Esophagus muscularis mucosa (tissue), 4 donors: ENCODE measurements at regions not wholly inside any gene's neighbourhood (a gene's known extent, or its start where the extent isn't known, plus 50 kb on each side); places are given as distances from the start of the nearest gene placed in this dataset.

Experiments
- DNase-seq: peaks from one replicate; pipeline ENCODE4 v3.0.0-alpha.2; 2017; ENCODE audit errors: extremely low spot score
- H3K27ac ChIP-seq, 4 donors: fragments of 200-600 bp; sonication (generic); replicated peaks in 1 of 4; 1 replicate in 3 of 4; 2 replicates in 1 of 4; pipeline ENCODE4 v1.5.1; 2016 to 2019; ENCODE audit warnings: mild to moderate bottlenecking in 1 of 4
- H3K27me3 ChIP-seq, 4 donors: fragments of 200-600 bp; sonication (generic); one replicate each; pipeline versions ENCODE4 v1.5.1 to v1.6.0; 2016 to 2019
- H3K36me3 ChIP-seq, 4 donors: fragments of 200-600 bp; sonication (generic); one replicate each; pipeline ENCODE4 v1.5.1; 2016 to 2019
- H3K4me1 ChIP-seq, 4 donors: fragments of 200-600 bp; sonication (generic); one replicate each; pipeline ENCODE4 v1.5.1; 2016 to 2019
- H3K4me3 ChIP-seq, 4 donors: fragments of 200-600 bp; sonication (generic); 1 replicate in 2 of 4; 2 replicates in 2 of 4; pipeline ENCODE4 v1.5.1; 2016 to 2019; ENCODE audit warnings: mild to moderate bottlenecking in 4 of 4, moderate library complexity in 1 of 4
- H3K9me3 ChIP-seq, 4 donors: fragments of 200-600 bp; sonication (generic); 1 replicate in 3 of 4; 2 replicates in 1 of 4; pipeline ENCODE4 v1.5.1; 2016 to 2019
- EP300 ChIP-seq: sonication (generic); formaldehyde crosslinking; IDR thresholded peaks from one replicate; pipeline ENCODE4 v1.6.1; 2017; ENCODE audit warnings: antibody characterized with exemption
- POLR2A ChIP-seq: fragments of 450-650 bp; IDR thresholded peaks from one replicate; pipeline ENCODE4 v1.6.1; 2017; ENCODE audit warnings: antibody characterized with exemption, moderate library complexity, mild to moderate bottlenecking, low read depth
- POLR2AphosphoS5 ChIP-seq, 2 donors: sonication (generic); formaldehyde crosslinking; IDR thresholded peaks; one replicate each; pipeline ENCODE4 v1.6.1; 2017; ENCODE audit warnings: antibody characterized with exemption in 2 of 2
- WGBS: methylation state at CpG from one replicate; pipeline ENCODE4 v1.1.5; 2018; 5-methylcytosine and 5-hydroxymethylcytosine counted together
- intact Hi-C: fragments of 100-400 bp; cut with DNase I; formaldehyde crosslinking; loops from one replicate; pipeline ENCODE4 v1.15.1; 2023
- TF ChIP-seq, protein P1 (sequence below), 3 experiments: fragments of 200-600 bp in 2 of 3; fragments of 450-650 bp in 1 of 3; sonication (generic) in 2 of 3; IDR thresholded peaks; one replicate each; pipeline ENCODE4 v1.5.1; 2017 to 2019; ENCODE audit warnings: antibody characterized with exemption in 3 of 3, mild to moderate bottlenecking in 2 of 3, moderate library complexity in 1 of 3

- H3K27me3 ChIP-seq, result no peaks in the 10 kb centered on the region
- H3K9me3 ChIP-seq, result peaks cover 0 to 8% (median 1%) of the 10 kb centered on the region in 4 donors
- no peak for DNase-seq
- no peaks in the 10 kb centered on the region for H3K36me3 ChIP-seq
- no peaks in the 10 kb centered on the region for H3K4me1 ChIP-seq
- no peak overlapping the region for H3K27ac ChIP-seq
- no peak overlapping the region for H3K4me3 ChIP-seq
- intact Hi-C loops, result loop anchor here (10.0 kb wide), 1 partner anchor 63 kb away; no protein-coding TSS in a partner anchor
- TF ChIP-seq POLR2A, result no peak
- TF ChIP-seq, protein P1, sequence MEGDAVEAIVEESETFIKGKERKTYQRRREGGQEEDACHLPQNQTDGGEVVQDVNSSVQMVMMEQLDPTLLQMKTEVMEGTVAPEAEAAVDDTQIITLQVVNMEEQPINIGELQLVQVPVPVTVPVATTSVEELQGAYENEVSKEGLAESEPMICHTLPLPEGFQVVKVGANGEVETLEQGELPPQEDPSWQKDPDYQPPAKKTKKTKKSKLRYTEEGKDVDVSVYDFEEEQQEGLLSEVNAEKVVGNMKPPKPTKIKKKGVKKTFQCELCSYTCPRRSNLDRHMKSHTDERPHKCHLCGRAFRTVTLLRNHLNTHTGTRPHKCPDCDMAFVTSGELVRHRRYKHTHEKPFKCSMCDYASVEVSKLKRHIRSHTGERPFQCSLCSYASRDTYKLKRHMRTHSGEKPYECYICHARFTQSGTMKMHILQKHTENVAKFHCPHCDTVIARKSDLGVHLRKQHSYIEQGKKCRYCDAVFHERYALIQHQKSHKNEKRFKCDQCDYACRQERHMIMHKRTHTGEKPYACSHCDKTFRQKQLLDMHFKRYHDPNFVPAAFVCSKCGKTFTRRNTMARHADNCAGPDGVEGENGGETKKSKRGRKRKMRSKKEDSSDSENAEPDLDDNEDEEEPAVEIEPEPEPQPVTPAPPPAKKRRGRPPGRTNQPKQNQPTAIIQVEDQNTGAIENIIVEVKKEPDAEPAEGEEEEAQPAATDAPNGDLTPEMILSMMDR (IDR thresholded peaks at IDR 0.05), result no peak
- TF ChIP-seq EP300, result no peak
- TF ChIP-seq POLR2AphosphoS5 (IDR thresholded peaks at IDR 0.05), result no peak
These were observed 174.1 kb upstream of the NR4A3 start for GRCh38 chr9:99647604-99648003.

DNA sequence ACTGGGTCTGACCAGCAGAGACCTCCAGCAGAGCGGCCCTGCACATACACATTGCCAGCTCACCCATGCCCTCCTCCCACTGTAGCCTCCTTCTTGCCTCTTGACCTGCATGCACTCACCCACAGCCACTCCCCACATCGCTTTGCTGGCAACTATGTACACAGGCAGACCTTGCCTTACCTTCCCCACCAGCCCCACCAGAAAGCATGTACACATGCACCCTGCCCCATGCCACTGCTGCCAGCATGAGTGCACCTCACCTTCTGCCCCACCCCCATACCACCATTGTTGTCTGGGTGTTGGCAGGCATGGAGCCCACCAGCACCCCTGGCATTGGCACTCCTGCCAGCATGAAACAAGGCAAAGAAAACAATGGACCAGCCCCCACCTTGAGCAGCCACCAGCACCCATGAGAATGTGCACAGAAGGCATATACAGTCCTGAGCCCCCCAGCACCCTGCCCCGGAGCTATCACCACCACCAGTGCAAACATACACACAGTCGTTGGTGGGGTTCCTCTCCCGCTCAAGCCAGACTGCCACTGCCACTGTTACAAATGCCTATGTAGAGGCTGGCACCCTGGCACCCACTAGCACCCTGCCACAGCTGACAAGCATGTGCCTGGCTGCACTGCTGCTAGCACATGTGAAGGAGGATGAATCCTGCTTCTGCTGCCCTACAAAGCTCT is 171.4 kb upstream of the NR4A3 start:
- intact Hi-C loops, result no loop called here
- Histone ChIP-seq H3K9me3 (peaks cover 0 to 8% (median 2%) of the 10 kb centered on the region in 4 donors), H3K36me3 (no peaks in the 10 kb centered on the region), H3K4me3 (no peak overlapping the region), H3K27me3 (no peaks in the 10 kb centered on the region), H3K27ac (no peak overlapping the region), H3K4me1 (no peaks in the 10 kb centered on the region)
- TF ChIP-seq POLR2A (no peak), EP300 (no peak), POLR2AphosphoS5 (IDR thresholded peaks at IDR 0.05) (no peak)
- TF ChIP-seq, protein P1 (IDR thresholded peaks at IDR 0.05), result no peak
- WGBS, result 98% methylated on average over 4 of the region's 5 CpGs
- DNase-seq, result no peak

DNA sequence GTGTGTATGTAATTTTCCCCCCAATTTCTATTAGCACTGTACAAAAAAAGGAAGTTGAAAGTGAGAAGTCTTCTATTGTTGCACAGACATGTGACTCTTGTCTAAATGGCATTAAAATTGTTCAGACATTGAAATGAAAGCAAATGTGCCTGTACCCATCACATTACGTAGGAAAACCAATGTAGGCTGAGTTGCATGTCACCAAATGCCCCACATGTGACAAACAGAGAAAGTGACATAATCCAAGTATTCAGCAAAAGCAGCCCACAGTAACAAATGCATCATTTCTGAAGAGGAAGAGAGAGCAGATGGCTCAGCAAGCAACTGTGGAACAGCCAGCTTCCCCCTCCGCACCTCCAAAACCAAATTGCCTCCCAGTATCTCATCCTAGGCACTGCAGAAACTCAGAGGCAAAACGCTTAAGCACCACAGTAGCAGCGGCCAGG is 161.5 kb upstream of the NR4A3 start:
- intact Hi-C loops, result no loop called here
- WGBS, result 79% methylated on average over 4 of the region's 4 CpGs
- H3K9me3 ChIP-seq, result no peaks in the 10 kb centered on the region
- H3K4me1 ChIP-seq, result no peaks in the 10 kb centered on the region
- H3K4me3 ChIP-seq, result no peak overlapping the region
- H3K27ac ChIP-seq, result no peak overlapping the region
- DNase-seq, result no peak
- H3K27me3 ChIP-seq, result no peaks in the 10 kb centered on the region
- no peak for TF ChIP-seq POLR2AphosphoS5 (IDR thresholded peaks at IDR 0.05)
- no peak for TF ChIP-seq POLR2A
- TF ChIP-seq, protein P1 (IDR thresholded peaks at IDR 0.05), result no peak
- no peak for TF ChIP-seq EP300
- no peaks in the 10 kb centered on the region for H3K36me3 ChIP-seq

DNA sequence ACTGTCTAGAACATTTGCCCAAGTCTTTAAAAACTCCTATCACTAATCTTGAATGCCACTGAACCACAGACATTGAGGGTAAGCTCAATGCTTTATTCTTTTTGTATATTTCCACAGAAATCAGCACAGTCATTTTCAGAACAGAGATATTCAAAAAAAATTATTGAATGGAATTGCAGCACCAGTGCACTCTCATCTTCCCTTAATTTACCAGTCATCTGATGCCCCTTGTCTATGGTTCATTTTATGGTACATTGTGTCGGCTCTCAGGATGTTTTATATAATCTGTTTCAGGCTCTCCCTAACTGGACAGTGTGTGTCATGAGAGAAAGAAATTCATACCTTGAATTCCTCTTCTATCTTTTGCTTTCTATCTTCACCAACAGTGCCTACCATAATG is 158.4 kb upstream of the NR4A3 start:
- Histone ChIP-seq H3K36me3 (no peaks in the 10 kb centered on the region), H3K27me3 (no peaks in the 10 kb centered on the region), H3K9me3 (no peaks in the 10 kb centered on the region), H3K27ac (no peak overlapping the region), H3K4me3 (no peak overlapping the region), H3K4me1 (no peaks in the 10 kb centered on the region)
- WGBS, result 88% methylated on average over 1 of the region's 1 CpG
- intact Hi-C loops, result no loop called here
- TF ChIP-seq POLR2A (no peak), POLR2AphosphoS5 (IDR thresholded peaks at IDR 0.05) (no peak), EP300 (no peak)
- TF ChIP-seq, protein P1 (IDR thresholded peaks at IDR 0.05), result no peak
- DNase-seq, result no peak

- intact Hi-C loops, result no loop called here
- TF ChIP-seq POLR2AphosphoS5 (IDR thresholded peaks at IDR 0.05) (no peak), EP300 (no peak), POLR2A (no peak)
- TF ChIP-seq, protein P1 (IDR thresholded peaks at IDR 0.05), result no peak
These were observed 157.8 kb upstream of the NR4A3 start for GRCh38 chr9:99663856-99664255.

More at GRCh38 chr9:99663856-99664255, 157.8 kb upstream of the NR4A3 start:
- H3K4me1 ChIP-seq, result no peaks in the 10 kb centered on the region
- no peaks in the 10 kb centered on the region for H3K9me3 ChIP-seq
- H3K4me3 ChIP-seq, result no peak overlapping the region
- H3K27me3 ChIP-seq, result no peaks in the 10 kb centered on the region
- no peak for DNase-seq
- WGBS, result 89% methylated on average over 1 of the region's 1 CpG
- H3K36me3 ChIP-seq, result no peaks in the 10 kb centered on the region
- H3K27ac ChIP-seq, result no peak overlapping the region
